Activated CD4-positive, alpha-beta T cell treated with anti-CD3 and anti-CD28 coated beads, Interleukin-2, amount 50 U/mL, for 1 hour (primary cell): ENCODE measurements at regions not wholly inside any gene's neighbourhood (a gene's known extent, or its start where the extent isn't known, plus 50 kb on each side); places are given as distances from the start of the nearest gene placed in this dataset.

ENCODE experiments used
- DNase-seq: peaks from one replicate; pipeline ENCODE4 v3.0.0-alpha.2; 2020

- no peak for DNase-seq
Measured at GRCh38 chr1:204736836-204737235, 51.3 kb upstream of the LRRN2 start.

- no peak for DNase-seq
Measured at GRCh38 chr1:204738506-204738905, 53.0 kb upstream of the LRRN2 start.

GRCh38 chr1:204740354-204740753 lies 54.8 kb upstream of the LRRN2 start:
- no peak for DNase-seq

GRCh38 chr1:204741440-204741839 lies 55.9 kb upstream of the LRRN2 start:
- DNase-seq: no peak

- no peak for DNase-seq
Measured at GRCh38 chr1:204742676-204743251, 57.2 kb upstream of the LRRN2 start.

- DNase-seq: no peak
Measured at GRCh38 chr1:204744107-204744779, 58.7 kb upstream of the LRRN2 start.

- peak; percentile 44 for DNase-seq
Measured at GRCh38 chr1:204746838-204747442, 61.4 kb upstream of the LRRN2 start.

- no peak for DNase-seq
Measured at GRCh38 chr1:204751480-204751879, 65.9 kb upstream of the LRRN2 start.

- no peak for DNase-seq
Measured at GRCh38 chr1:204751883-204752687, 66.5 kb upstream of the LRRN2 start.

GRCh38 chr1:204752688-204753040 lies 67.1 kb upstream of the LRRN2 start:
- DNase-seq: no peak

- no peak for DNase-seq
Measured at GRCh38 chr1:204754821-204755220, 69.3 kb upstream of the LRRN2 start.

GRCh38 chr1:204756349-204756748 lies 70.8 kb upstream of the LRRN2 start:
- no peak for DNase-seq

- DNase-seq: no peak
Measured at GRCh38 chr1:204756811-204757210, 71.3 kb upstream of the LRRN2 start.

- no peak for DNase-seq
Measured at GRCh38 chr1:204758601-204759000, 73.1 kb upstream of the LRRN2 start.

GRCh38 chr1:204760350-204760749 lies 74.8 kb upstream of the LRRN2 start:
- no peak for DNase-seq

GRCh38 chr1:204760757-204761156 lies 75.2 kb upstream of the LRRN2 start:
- no peak for DNase-seq

GRCh38 chr1:204763773-204764427 lies 78.4 kb upstream of the LRRN2 start:
- DNase-seq: peak; percentile 62

GRCh38 chr1:204769997-204770396 lies 84.5 kb upstream of the LRRN2 start:
- DNase-seq: no peak

GRCh38 chr1:204771358-204771757 lies 85.8 kb upstream of the LRRN2 start:
- no peak for DNase-seq

GRCh38 chr1:204773246-204773645 lies 87.7 kb upstream of the LRRN2 start:
- DNase-seq: no peak

GRCh38 chr1:204775546-204775945 lies 90.0 kb upstream of the LRRN2 start:
- no peak for DNase-seq

GRCh38 chr1:204777591-204777990 lies 92.1 kb upstream of the LRRN2 start:
- no peak for DNase-seq

- DNase-seq: no peak
Measured at GRCh38 chr1:204780630-204781029, 90.0 kb upstream of the NFASC start.
